Calu3 (cell line): ENCODE measurements at regions not wholly inside any gene's neighbourhood (a gene's known extent, or its start where the extent isn't known, plus 50 kb on each side); places are given as distances from the start of the nearest gene placed in this dataset.

ENCODE experiments used
- BruUV-seq: library from RNA; stranded (reverse); fragments of 400-500 nt; replicated peaks from 2 replicates; lab custom pipeline; 2021; lab: Mats Ljungman, UMichigan
- CTCF ChIA-PET: fragments of 300-600 bp; sonication (Branson Sonifier 250); formaldehyde crosslinking; loops from one replicate; lab custom pipeline; 2022; ENCODE audit warnings: antibody characterized with exemption; lab: Charles Lee
- DNase-seq: peaks from one replicate; pipeline ENCODE4 v3.0.0; 2022
- H3K27ac Mint-ChIP-seq: one replicate; pipeline ENCODE4 v1.8.0; 2022; ENCODE audit warnings: mixed read lengths; ENCODE audit not compliant: unreplicated experiment
- H3K27me3 Mint-ChIP-seq: one replicate; pipeline ENCODE4 v1.8.0; 2022; ENCODE audit warnings: mixed read lengths; ENCODE audit not compliant: unreplicated experiment
- H3K36me3 Mint-ChIP-seq: one replicate; pipeline ENCODE4 v1.8.0; 2022; ENCODE audit warnings: mild to moderate bottlenecking, moderate library complexity, mixed read lengths; ENCODE audit not compliant: insufficient read depth, unreplicated experiment
- H3K4me1 Mint-ChIP-seq: one replicate; pipeline ENCODE4 v1.8.0; 2022; ENCODE audit warnings: mild to moderate bottlenecking, low read depth, mixed read lengths; ENCODE audit not compliant: unreplicated experiment
- H3K4me3 Mint-ChIP-seq: one replicate; pipeline ENCODE4 v1.8.0; 2022; ENCODE audit warnings: mild to moderate bottlenecking, low read depth, moderate library complexity, mixed read lengths; ENCODE audit not compliant: unreplicated experiment
- H3K9me3 Mint-ChIP-seq: one replicate; pipeline ENCODE4 v1.8.0; 2022; ENCODE audit warnings: low read depth, mixed read lengths; ENCODE audit not compliant: unreplicated experiment
- intact Hi-C: fragments of 100-400 bp; cut with micrococcal nuclease; formaldehyde crosslinking; loops from one replicate; pipeline ENCODE4 v1.10.0; 2022; ENCODE audit not compliant: unreplicated experiment
- TF ChIP-seq, protein P1 (sequence below): fragments of 200-600 bp; IDR thresholded peaks from one replicate; pipeline ENCODE4 v1.8.0; 2022; ENCODE audit warnings: antibody characterized with exemption; ENCODE audit not compliant: unreplicated experiment

GRCh38 chr2:129907256-129907998, 72.0 kb upstream of the RAB6C start:
- Mint-ChIP-seq H3K4me1 (no peaks in the 10 kb centered on the region), H3K27ac (no peak overlapping the region), H3K4me3 (no peak overlapping the region), H3K27me3 (peaks cover 59% of the 10 kb centered on the region), H3K36me3 (no peaks in the 10 kb centered on the region), H3K9me3 (no peaks in the 10 kb centered on the region)
- intact Hi-C loops: no loop called here
- BruUV-seq: no TSS peak
- no peak for DNase-seq
- CTCF ChIA-PET: no interaction called here
- TF ChIP-seq, protein P1, sequence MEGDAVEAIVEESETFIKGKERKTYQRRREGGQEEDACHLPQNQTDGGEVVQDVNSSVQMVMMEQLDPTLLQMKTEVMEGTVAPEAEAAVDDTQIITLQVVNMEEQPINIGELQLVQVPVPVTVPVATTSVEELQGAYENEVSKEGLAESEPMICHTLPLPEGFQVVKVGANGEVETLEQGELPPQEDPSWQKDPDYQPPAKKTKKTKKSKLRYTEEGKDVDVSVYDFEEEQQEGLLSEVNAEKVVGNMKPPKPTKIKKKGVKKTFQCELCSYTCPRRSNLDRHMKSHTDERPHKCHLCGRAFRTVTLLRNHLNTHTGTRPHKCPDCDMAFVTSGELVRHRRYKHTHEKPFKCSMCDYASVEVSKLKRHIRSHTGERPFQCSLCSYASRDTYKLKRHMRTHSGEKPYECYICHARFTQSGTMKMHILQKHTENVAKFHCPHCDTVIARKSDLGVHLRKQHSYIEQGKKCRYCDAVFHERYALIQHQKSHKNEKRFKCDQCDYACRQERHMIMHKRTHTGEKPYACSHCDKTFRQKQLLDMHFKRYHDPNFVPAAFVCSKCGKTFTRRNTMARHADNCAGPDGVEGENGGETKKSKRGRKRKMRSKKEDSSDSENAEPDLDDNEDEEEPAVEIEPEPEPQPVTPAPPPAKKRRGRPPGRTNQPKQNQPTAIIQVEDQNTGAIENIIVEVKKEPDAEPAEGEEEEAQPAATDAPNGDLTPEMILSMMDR: no peak

DNA sequence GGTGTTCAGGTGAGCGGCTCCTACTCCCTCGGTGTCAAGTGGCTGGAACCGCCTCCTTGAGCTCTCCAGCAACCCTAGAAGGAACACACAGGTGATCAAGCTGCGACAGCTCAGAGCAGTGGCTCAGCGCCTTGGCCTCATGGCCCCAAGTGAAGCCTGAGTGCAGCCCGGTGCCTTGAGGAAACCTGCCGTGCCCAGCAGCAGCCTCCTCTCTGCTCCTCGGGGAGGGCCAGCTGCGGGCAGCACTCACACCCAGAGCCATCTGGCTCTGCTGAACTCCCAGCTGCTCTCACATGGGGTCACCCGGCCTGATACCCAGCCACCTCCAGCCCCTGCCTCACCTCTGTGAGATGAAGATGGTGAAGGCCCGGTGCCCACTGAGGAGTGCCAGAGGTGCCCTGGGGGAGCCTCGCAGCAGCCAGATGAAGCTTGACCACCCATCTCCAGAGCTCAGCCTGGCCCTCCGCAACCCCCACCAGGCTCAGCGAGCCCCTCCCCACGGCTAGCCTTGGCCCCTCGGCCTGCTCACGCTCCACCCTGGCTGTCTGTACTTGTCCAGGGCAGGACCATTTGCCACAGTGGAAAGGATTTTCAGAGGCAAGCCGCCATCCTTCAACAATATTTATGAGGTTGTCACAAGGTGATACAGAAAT, 70.6 kb upstream of the RAB6C start:
- Mint-ChIP-seq H3K36me3 (no peaks in the 10 kb centered on the region), H3K27ac (no peak overlapping the region), H3K9me3 (no peaks in the 10 kb centered on the region), H3K4me3 (no peak overlapping the region), H3K4me1 (no peaks in the 10 kb centered on the region), H3K27me3 (peaks cover 49% of the 10 kb centered on the region)
- CTCF ChIA-PET: no interaction called here
- intact Hi-C loops: no loop called here
- BruUV-seq: no TSS peak
- TF ChIP-seq, protein P1: no peak
- no peak for DNase-seq

- CTCF ChIA-PET: no interaction called here
- no peaks in the 10 kb centered on the region for H3K9me3 Mint-ChIP-seq
- no peak for DNase-seq
Measured at GRCh38 chr2:129909651-129910418, 69.6 kb upstream of the RAB6C start.

More at GRCh38 chr2:129909651-129910418, 69.6 kb upstream of the RAB6C start:
- no TSS peak for BruUV-seq
- Mint-ChIP-seq H3K27ac (no peak overlapping the region), H3K36me3 (no peaks in the 10 kb centered on the region), H3K4me3 (no peak overlapping the region), H3K27me3 (peaks cover 46% of the 10 kb centered on the region), H3K4me1 (no peaks in the 10 kb centered on the region)
- TF ChIP-seq, protein P1: no peak
- intact Hi-C loops: no loop called here
